ENCODE measurements at regions not wholly inside any gene's neighbourhood (a gene's known extent, or its start where the extent isn't known, plus 50 kb on each side); places are given as distances from the start of the nearest gene placed in this dataset.

DNA sequence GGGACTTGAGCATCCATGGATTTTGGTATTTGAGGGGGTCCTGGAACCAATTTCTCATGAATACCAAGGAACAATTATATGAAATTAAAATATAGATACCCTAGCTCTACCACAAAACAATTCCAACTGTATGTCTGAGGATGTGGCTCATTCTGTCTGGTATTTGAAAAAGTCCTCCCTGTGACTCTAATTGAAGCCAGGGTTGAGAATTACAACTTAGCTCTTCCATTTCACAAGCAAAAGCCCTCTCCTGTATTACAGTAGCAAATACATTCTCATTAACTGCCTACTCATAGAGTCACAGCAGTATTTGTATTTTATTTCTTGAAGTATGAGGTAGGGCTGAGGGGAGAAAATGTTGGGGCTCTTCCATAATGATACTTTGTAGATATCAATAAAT, 187.8 kb upstream of the OLFM3 start:
- Histone ChIP-seq H3K27ac (replicated peaks) (no peak overlapping the region), H3K27me3 (ENCODE audit: insufficient read depth, poor library complexity, severe bottlenecking) (no peaks in the 10 kb centered on the region), H3K4me3 (replicated peaks; ENCODE audit: insufficient read depth, low read length) (no peak overlapping the region)
- TF ChIP-seq SPI1 (IDR thresholded peaks at IDR 0.05; ENCODE audit: borderline replicate concordance, low read depth) (no peak), GABPA (IDR thresholded peaks at IDR 0.05; ENCODE audit: low read depth) (no peak), POLR2AphosphoS5 (IDR thresholded peaks at IDR 0.05; ENCODE audit: low read depth) (no peak)
- TF ChIP-seq, protein P1, sequence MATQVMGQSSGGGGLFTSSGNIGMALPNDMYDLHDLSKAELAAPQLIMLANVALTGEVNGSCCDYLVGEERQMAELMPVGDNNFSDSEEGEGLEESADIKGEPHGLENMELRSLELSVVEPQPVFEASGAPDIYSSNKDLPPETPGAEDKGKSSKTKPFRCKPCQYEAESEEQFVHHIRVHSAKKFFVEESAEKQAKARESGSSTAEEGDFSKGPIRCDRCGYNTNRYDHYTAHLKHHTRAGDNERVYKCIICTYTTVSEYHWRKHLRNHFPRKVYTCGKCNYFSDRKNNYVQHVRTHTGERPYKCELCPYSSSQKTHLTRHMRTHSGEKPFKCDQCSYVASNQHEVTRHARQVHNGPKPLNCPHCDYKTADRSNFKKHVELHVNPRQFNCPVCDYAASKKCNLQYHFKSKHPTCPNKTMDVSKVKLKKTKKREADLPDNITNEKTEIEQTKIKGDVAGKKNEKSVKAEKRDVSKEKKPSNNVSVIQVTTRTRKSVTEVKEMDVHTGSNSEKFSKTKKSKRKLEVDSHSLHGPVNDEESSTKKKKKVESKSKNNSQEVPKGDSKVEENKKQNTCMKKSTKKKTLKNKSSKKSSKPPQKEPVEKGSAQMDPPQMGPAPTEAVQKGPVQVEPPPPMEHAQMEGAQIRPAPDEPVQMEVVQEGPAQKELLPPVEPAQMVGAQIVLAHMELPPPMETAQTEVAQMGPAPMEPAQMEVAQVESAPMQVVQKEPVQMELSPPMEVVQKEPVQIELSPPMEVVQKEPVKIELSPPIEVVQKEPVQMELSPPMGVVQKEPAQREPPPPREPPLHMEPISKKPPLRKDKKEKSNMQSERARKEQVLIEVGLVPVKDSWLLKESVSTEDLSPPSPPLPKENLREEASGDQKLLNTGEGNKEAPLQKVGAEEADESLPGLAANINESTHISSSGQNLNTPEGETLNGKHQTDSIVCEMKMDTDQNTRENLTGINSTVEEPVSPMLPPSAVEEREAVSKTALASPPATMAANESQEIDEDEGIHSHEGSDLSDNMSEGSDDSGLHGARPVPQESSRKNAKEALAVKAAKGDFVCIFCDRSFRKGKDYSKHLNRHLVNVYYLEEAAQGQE (IDR thresholded peaks at IDR 0.05; ENCODE audit: insufficient replicate concordance, low read depth): no peak
- TF ChIP-seq, protein P2, sequence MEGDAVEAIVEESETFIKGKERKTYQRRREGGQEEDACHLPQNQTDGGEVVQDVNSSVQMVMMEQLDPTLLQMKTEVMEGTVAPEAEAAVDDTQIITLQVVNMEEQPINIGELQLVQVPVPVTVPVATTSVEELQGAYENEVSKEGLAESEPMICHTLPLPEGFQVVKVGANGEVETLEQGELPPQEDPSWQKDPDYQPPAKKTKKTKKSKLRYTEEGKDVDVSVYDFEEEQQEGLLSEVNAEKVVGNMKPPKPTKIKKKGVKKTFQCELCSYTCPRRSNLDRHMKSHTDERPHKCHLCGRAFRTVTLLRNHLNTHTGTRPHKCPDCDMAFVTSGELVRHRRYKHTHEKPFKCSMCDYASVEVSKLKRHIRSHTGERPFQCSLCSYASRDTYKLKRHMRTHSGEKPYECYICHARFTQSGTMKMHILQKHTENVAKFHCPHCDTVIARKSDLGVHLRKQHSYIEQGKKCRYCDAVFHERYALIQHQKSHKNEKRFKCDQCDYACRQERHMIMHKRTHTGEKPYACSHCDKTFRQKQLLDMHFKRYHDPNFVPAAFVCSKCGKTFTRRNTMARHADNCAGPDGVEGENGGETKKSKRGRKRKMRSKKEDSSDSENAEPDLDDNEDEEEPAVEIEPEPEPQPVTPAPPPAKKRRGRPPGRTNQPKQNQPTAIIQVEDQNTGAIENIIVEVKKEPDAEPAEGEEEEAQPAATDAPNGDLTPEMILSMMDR (IDR thresholded peaks at IDR 0.05; ENCODE audit: insufficient read depth, low read length): no peak
- DNase-seq (ENCODE audit: low read depth in 1 of 2, low spot score in 1 of 2): no peak

DNA sequence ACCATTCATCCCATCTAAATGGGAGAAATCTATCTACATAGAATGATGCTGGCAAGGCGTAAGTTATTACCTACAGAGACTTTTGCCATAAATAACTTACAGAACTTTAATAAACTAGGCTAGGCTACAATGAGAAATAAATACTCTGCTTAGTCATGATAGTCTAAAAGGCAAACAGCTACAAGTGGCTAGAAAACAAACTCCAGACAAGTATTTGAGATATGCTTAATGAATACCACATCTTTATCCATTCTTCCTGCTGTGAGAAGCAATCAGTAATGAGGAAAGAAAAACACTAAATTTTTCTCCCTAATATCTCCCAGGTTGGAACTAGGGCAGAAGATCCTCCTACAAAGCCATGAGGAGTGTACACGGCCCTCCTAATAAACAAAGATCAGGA, 187.0 kb upstream of the OLFM3 start:
- H3K27me3 ChIP-seq (ENCODE audit: insufficient read depth, poor library complexity, severe bottlenecking): no peaks in the 10 kb centered on the region
- no peak overlapping the region for H3K27ac ChIP-seq (replicated peaks)
- no peak for DNase-seq (ENCODE audit: low read depth in 1 of 2, low spot score in 1 of 2)
- no peak overlapping the region for H3K4me3 ChIP-seq (replicated peaks; ENCODE audit: insufficient read depth, low read length)
- TF ChIP-seq, protein P2 (IDR thresholded peaks at IDR 0.05; ENCODE audit: insufficient read depth, low read length): no peak
- TF ChIP-seq SPI1 (IDR thresholded peaks at IDR 0.05; ENCODE audit: borderline replicate concordance, low read depth) (no peak), GABPA (IDR thresholded peaks at IDR 0.05; ENCODE audit: low read depth) (no peak), POLR2AphosphoS5 (IDR thresholded peaks at IDR 0.05; ENCODE audit: low read depth) (no peak)
- TF ChIP-seq, protein P1 (IDR thresholded peaks at IDR 0.05; ENCODE audit: insufficient replicate concordance, low read depth): no peak

DNA sequence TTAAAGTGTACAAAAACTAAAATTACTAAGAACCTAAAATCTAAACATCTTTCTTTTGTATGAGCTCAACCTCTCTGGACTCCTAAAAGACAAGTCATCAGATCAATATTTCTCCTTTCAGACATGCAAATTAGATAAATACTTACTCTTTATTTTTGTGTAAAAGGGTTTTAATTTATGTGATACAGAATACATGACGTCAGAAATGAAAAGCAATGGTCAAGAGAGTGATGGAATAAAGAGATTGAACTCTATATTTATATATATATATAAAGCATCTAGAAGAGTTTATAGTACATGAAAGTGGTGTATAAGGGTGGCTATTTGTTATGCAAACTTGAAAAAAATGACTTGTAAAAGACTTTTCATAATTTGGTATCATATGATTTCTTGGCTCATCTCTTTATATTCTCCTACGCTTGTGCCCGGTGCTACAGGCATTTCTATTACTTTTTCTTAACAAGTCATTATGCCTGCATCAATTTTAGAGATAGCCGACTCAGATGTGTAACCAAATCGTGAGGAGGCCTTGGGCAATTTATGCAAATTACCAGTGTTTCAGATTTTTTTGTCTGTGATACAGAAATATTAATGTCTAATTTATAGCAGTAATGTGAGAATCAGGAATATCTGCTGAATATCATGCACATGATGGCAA, 186.0 kb upstream of the OLFM3 start:
- H3K4me3 ChIP-seq (replicated peaks; ENCODE audit: insufficient read depth, low read length): no peak overlapping the region

More for the DNA sequence above, 186.0 kb upstream of the OLFM3 start:
- no peak for DNase-seq (ENCODE audit: low read depth in 1 of 2, low spot score in 1 of 2)
- Histone ChIP-seq H3K27ac (replicated peaks) (no peak overlapping the region), H3K27me3 (ENCODE audit: insufficient read depth, poor library complexity, severe bottlenecking) (no peaks in the 10 kb centered on the region)
- TF ChIP-seq, protein P1 (IDR thresholded peaks at IDR 0.05; ENCODE audit: insufficient replicate concordance, low read depth): no peak
- TF ChIP-seq SPI1 (IDR thresholded peaks at IDR 0.05; ENCODE audit: borderline replicate concordance, low read depth) (no peak), GABPA (IDR thresholded peaks at IDR 0.05; ENCODE audit: low read depth) (no peak), POLR2AphosphoS5 (IDR thresholded peaks at IDR 0.05; ENCODE audit: low read depth) (no peak)
- TF ChIP-seq, protein P2 (IDR thresholded peaks at IDR 0.05; ENCODE audit: insufficient read depth, low read length): no peak
